H1 (cell line): ENCODE measurements at regions not wholly inside any gene's neighbourhood (a gene's known extent, or its start where the extent isn't known, plus 50 kb on each side); places are given as distances from the start of the nearest gene placed in this dataset.

ENCODE experiments used
- CTCF ChIA-PET: fragments of 300-600 bp; sonication (Branson Sonifier 250); formaldehyde crosslinking; loops from one replicate; lab custom pipeline; 2021; ENCODE audit not compliant: partially characterized antibody; lab: Charles Lee
- POLR2A ChIA-PET: fragments of 300-600 bp; sonication (Branson Sonifier 250); formaldehyde crosslinking; loops from one replicate; lab custom pipeline; 2021; ENCODE audit warnings: inconsistent platforms; ENCODE audit not compliant: partially characterized antibody; lab: Charles Lee
- DNase-seq, 2 experiments: peaks; one replicate each; pipeline versions ENCODE4 v3.0.0 to v3.0.0-alpha.2; 2010 to 2022; ENCODE audit warnings: low spot score in 2 of 2, low read depth in 1 of 2, mixed read lengths in 1 of 2
- FAIRE-seq: peaks from 2 replicates; lab custom pipeline; 2011; peaks lifted over from hg19 to GRCh38; lab: Jason Lieb, UNC
- H2AFZ ChIP-seq: 2 replicates; pipeline ENCODE4 v1.8.1; 2012; ENCODE audit warnings: low read length, inconsistent platforms
- H2AK5ac ChIP-seq: 2 replicates; pipeline ENCODE4 v1.6.1; 2013; ENCODE audit warnings: low read depth, low read length
- H2BK120ac ChIP-seq: replicated peaks from 2 replicates; pipeline ENCODE3; 2013; ENCODE audit warnings: low read depth, low read length, inconsistent platforms
- H2BK12ac ChIP-seq: 2 replicates; pipeline ENCODE4 v1.6.1; 2013; ENCODE audit warnings: low read depth, low read length
- H2BK15ac ChIP-seq: 2 replicates; pipeline ENCODE4 v1.6.1; 2013; ENCODE audit warnings: low read length
- H2BK20ac ChIP-seq: 2 replicates; pipeline ENCODE4 v1.6.1; 2013; ENCODE audit warnings: low read length
- H2BK5ac ChIP-seq: 2 replicates; pipeline ENCODE4 v1.6.1; 2013; ENCODE audit warnings: low read depth, low read length
- H3K14ac ChIP-seq: 2 replicates; pipeline ENCODE4 v1.6.1; 2013; ENCODE audit warnings: inconsistent platforms; ENCODE audit not compliant: insufficient read length
- H3K18ac ChIP-seq: 2 replicates; pipeline ENCODE4 v1.6.1; 2013; ENCODE audit warnings: low read length; ENCODE audit errors: extremely low read depth
- H3K23ac ChIP-seq: 2 replicates; pipeline ENCODE4 v1.6.1; 2013; ENCODE audit warnings: inconsistent platforms; ENCODE audit not compliant: insufficient read length
- H3K23me2 ChIP-seq: 2 replicates; pipeline ENCODE4 v1.6.1; 2013; ENCODE audit warnings: low read depth, low read length
- H3K27ac ChIP-seq: 2 replicates; pipeline ENCODE4 v1.6.1; 2011; ENCODE audit warnings: low read depth, low read length, inconsistent platforms
- H3K27me3 ChIP-seq, 4 experiments: replicated peaks in 1 of 4; 1 replicate in 1 of 4; 2 replicates in 3 of 4; pipeline versions ENCODE4 v1.6.1 to v1.8.1; 2011 to 2013; ENCODE audit warnings: low read length in 3 of 4, mild to moderate bottlenecking in 3 of 4, inconsistent platforms in 2 of 4, mixed read lengths in 2 of 4, moderate library complexity in 1 of 4; ENCODE audit not compliant: control insufficient read depth in 3 of 4, insufficient read depth in 3 of 4; ENCODE audit errors: extremely low read depth in 1 of 4
- H3K36me3 ChIP-seq, 4 experiments: 2 replicates each; pipeline versions ENCODE4 v1.6.1 to v1.8.1; 2011 to 2013; ENCODE audit warnings: mild to moderate bottlenecking in 4 of 4, low read length in 3 of 4, moderate library complexity in 2 of 4, control low read depth in 1 of 4, inconsistent platforms in 1 of 4; ENCODE audit not compliant: insufficient read depth in 4 of 4, control insufficient read depth in 2 of 4
- H3K4ac ChIP-seq: replicated peaks from 2 replicates; pipeline ENCODE3; 2013; ENCODE audit warnings: low read length, low read depth, mixed read lengths, inconsistent platforms; ENCODE audit not compliant: insufficient read length
- H3K4me1 ChIP-seq, 4 experiments: replicated peaks in 1 of 4; 1 replicate in 1 of 4; 2 replicates in 3 of 4; pipeline versions ENCODE4 v1.6.1 to v1.8.1; 2011 to 2013; ENCODE audit warnings: low read length in 3 of 4, inconsistent platforms in 2 of 4, mixed read lengths in 1 of 4; ENCODE audit not compliant: insufficient read depth in 4 of 4, control insufficient read depth in 3 of 4
- H3K4me2 ChIP-seq, 2 experiments: 2 replicates each; pipeline versions ENCODE4 v1.6.1 to v1.8.1; 2011 to 2013; ENCODE audit warnings: low read depth in 2 of 2, low read length in 2 of 2, control low read depth in 1 of 2, inconsistent platforms in 1 of 2, mild to moderate bottlenecking in 1 of 2; ENCODE audit not compliant: insufficient read depth in 1 of 2
- H3K4me3 ChIP-seq, 4 experiments: fragments of 200-600, 300-600 bp in 1 of 4; sonication (generic), shearing (Covaris generic), sonication (Bioruptor Twin) in 1 of 4; 2 replicates each; pipeline versions ENCODE4 v1.5.1 to v1.8.1; 2011 to 2016; ENCODE audit warnings: low read length in 4 of 4, low read depth in 3 of 4, control low read depth in 2 of 4, inconsistent platforms in 2 of 4, mild to moderate bottlenecking in 2 of 4, mixed read lengths in 1 of 4, moderate library complexity in 1 of 4; ENCODE audit not compliant: insufficient read depth in 2 of 4; ENCODE audit errors: extremely low read depth in 1 of 4
- H3K56ac ChIP-seq: replicated peaks from 2 replicates; pipeline ENCODE3; 2013; ENCODE audit warnings: low read depth, mild to moderate bottlenecking, mixed read lengths, low read length, inconsistent platforms; ENCODE audit not compliant: insufficient read length
- H3K79me1 ChIP-seq: 2 replicates; pipeline ENCODE4 v1.6.1; 2013; ENCODE audit warnings: low read depth, low read length, control low read depth
- H3K79me2 ChIP-seq, 2 experiments: 2 replicates each; pipeline versions ENCODE4 v1.6.1 to v1.8.1; 2012 to 2013; ENCODE audit warnings: low read length in 2 of 2, mild to moderate bottlenecking in 2 of 2, inconsistent platforms in 1 of 2; ENCODE audit not compliant: insufficient read depth in 2 of 2, control insufficient read depth in 1 of 2
- H3K9ac ChIP-seq, 4 experiments: replicated peaks in 1 of 4; 1 replicate in 1 of 4; 2 replicates in 3 of 4; pipeline versions ENCODE4 v1.6.1 to v1.8.1; 2011 to 2013; ENCODE audit warnings: low read depth in 3 of 4, low read length in 3 of 4, control low read depth in 2 of 4, mild to moderate bottlenecking in 2 of 4, moderate library complexity in 2 of 4, inconsistent platforms in 1 of 4; ENCODE audit errors: extremely low read depth in 1 of 4
- H3K9me3 ChIP-seq, 2 experiments: 2 replicates each; pipeline versions ENCODE4 v1.6.1 to v1.8.1; 2012 to 2013; ENCODE audit warnings: mild to moderate bottlenecking in 2 of 2, moderate library complexity in 2 of 2, control low read depth in 1 of 2, inconsistent platforms in 1 of 2, low read depth in 1 of 2, low read length in 1 of 2, mixed read lengths in 1 of 2; ENCODE audit not compliant: insufficient read depth in 2 of 2
- H4K20me1 ChIP-seq, 2 experiments: replicated peaks in 1 of 2; 2 replicates each; pipeline versions ENCODE3 to v1.8.1; 2011 to 2013; ENCODE audit warnings: inconsistent platforms in 2 of 2, low read length in 2 of 2, mild to moderate bottlenecking in 1 of 2; ENCODE audit not compliant: insufficient read depth in 2 of 2, control insufficient read depth in 1 of 2
- H4K5ac ChIP-seq: 2 replicates; pipeline ENCODE4 v1.6.1; 2013; ENCODE audit warnings: low read length, low read depth, mixed read lengths, inconsistent platforms; ENCODE audit not compliant: insufficient read length
- H4K8ac ChIP-seq: 2 replicates; pipeline ENCODE4 v1.8.0; 2013; ENCODE audit warnings: mild to moderate bottlenecking, moderate library complexity, low read length, inconsistent platforms; ENCODE audit not compliant: insufficient read depth; ENCODE audit errors: extremely low read depth
- H4K91ac ChIP-seq: replicated peaks from 2 replicates; pipeline ENCODE3; 2013; ENCODE audit warnings: low read length, mixed read lengths, inconsistent platforms; ENCODE audit not compliant: insufficient read length
- BCL11A ChIP-seq, 2 experiments: IDR thresholded peaks; one replicate each; pipeline ENCODE4 v1.6.1; 2011; ENCODE audit warnings: low read depth in 2 of 2, low read length in 2 of 2, mild to moderate bottlenecking in 2 of 2
- WGBS, 2 experiments: shearing (Covaris generic) in 1 of 2; methylation state at CpG; one replicate each; pipeline versions ENCODE4 v1.1.6 to v1.1.7; 2013 to 2015; ENCODE audit warnings: low lambda C conversion rate in 2 of 2, mixed read lengths in 2 of 2, inconsistent platforms in 1 of 2, low coverage in 1 of 2, missing lambda C conversion rate in 1 of 2; ENCODE audit not compliant: insufficient replicate concordance in 2 of 2, insufficient coverage in 1 of 2, insufficient read length in 1 of 2; ENCODE audit errors: extremely low coverage in 1 of 2, missing lambda C conversion rate in 1 of 2; 5-methylcytosine and 5-hydroxymethylcytosine counted together

DNA sequence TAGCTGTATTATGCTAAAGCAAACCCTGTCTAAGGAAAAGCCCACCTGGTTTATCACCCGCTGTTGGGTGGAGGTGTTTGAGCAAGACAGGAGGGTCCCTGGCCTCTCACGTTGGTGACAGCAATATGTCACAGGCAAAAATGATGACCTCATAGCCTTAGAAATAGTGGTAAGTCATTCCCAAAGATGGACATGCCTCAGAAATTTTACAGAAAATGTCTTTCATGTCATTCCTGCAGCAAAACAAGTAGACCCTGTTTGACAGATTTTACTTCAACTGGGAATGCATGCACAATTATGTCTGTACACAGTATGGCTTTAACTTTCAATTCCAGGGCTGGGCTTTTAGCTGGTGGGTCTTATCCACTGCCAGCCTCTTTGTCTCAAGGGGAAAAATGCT lies 362.3 kb upstream of the C2CD4B start:
- TF ChIP-seq BCL11A (IDR thresholded peaks at IDR 0.05; ENCODE audit: low read depth in 2 of 2, low read length in 2 of 2) = no peak
- Histone ChIP-seq H3K4ac (no peak overlapping the region), H3K27me3 (no peaks in the 10 kb centered on the region), H3K23ac (no peak overlapping the region), H2BK15ac (no peak overlapping the region), H3K9ac (no peak overlapping the region), H3K36me3 (no peaks in the 10 kb centered on the region), H4K91ac (no peak overlapping the region), H2BK12ac (no peak overlapping the region), H3K9me3 (no peaks in the 10 kb centered on the region), H3K27ac (no peak overlapping the region), H3K4me1 (peaks cover 0 to 7% (median 2%) of the 10 kb centered on the region in 4 experiments; a peak in 5 of 7 replicates), H3K56ac (no peak overlapping the region), H3K79me2 (no peaks in the 10 kb centered on the region), H2AK5ac (no peak overlapping the region), H3K4me3 (no peak overlapping the region), H2AFZ (no peak overlapping the region), H4K8ac (no peak overlapping the region), H2BK5ac (no peak overlapping the region), H3K79me1 (no peaks in the 10 kb centered on the region), H3K18ac (no peak overlapping the region), H2BK120ac (no peak overlapping the region), H3K4me2 (no peak overlapping the region), H4K5ac (no peak overlapping the region), H2BK20ac (no peak overlapping the region), H4K20me1 (no peaks in the 10 kb centered on the region), H3K23me2 (no peaks in the 10 kb centered on the region), H3K14ac (no peak overlapping the region)
- 93% methylated on average over 2 of the region's 2 CpGs; no CpG with 5 or more reads in 1 of the 2 experiments for WGBS, 2 experiments
- DNase-seq (no peak), FAIRE-seq (no peak)
- ChIA-PET POLR2A (no interaction called here), CTCF (interaction anchor here (1.3 to 3.3 kb wide), 3 partner anchors 22 to 215 kb away, joined by 3 to 18 read pairs (median 5); no protein-coding TSS in a partner anchor)
